ENCODE measurements at regions not wholly inside any gene's neighbourhood (a gene's known extent, or its start where the extent isn't known, plus 50 kb on each side); places are given as distances from the start of the nearest gene placed in this dataset.

DNA sequence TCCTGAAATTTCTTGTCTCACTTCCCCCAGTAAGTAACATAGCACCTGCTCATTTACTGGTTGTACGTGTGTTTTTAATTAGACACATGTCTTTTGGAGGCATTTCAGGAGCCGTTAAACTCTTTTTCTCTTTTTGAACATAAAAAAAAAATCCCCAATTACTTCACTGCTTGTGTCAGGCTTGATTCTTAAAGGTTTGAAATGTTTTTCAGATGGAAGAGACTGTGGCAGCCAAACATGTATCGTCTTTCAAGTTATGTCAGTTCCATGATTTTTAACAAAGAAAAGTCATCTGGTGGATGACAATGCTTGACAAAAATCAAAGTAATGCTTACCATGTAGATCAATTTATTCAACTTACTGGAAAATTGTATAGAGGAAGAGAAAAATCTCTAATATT, 585.8 kb downstream of the GATA3 start:
- TF ChIP-seq CTCF (IDR thresholded peaks at IDR 0.05) (no peak), POLR2AphosphoS5 (IDR thresholded peaks at IDR 0.05; ENCODE audit: insufficient read depth in 1 of 2, low read depth in 1 of 2) (no peak), POLR2A (IDR thresholded peaks at IDR 0.05) (no peak)
- H3K4me3 ChIP-seq = no peak overlapping the region
- intact Hi-C loops (cut with DNase I) = no loop called here
- H3K9me3 ChIP-seq = no peaks in the 10 kb centered on the region
- H3K27ac ChIP-seq = no peak overlapping the region
- DNase-seq (ENCODE audit: extremely low spot score in 2 of 2) = no peak
- no peaks in the 10 kb centered on the region for H3K36me3 ChIP-seq
- H3K27me3 ChIP-seq = no peaks in the 10 kb centered on the region
- no peaks in the 10 kb centered on the region for H3K4me1 ChIP-seq

DNA sequence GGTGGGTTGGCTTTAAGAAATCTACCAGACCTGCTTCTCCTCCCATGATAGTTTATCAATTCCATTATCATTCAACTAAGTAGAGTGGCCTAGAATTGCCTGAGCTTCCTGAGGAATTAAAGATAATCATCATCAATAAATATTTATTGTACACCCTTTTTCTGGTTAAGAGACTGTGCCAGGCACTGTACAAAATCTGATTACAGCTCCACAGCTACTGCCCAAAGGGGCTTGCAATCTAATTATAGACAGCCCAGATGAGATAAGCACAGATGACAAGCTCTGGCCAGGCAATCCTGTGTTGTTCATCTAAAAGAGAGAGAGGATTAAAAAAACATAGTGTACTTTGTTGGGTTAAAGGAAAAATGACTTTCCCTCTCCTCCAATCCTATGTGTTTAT, 586.4 kb downstream of the GATA3 start:
- no peaks in the 10 kb centered on the region for H3K4me1 ChIP-seq
- H3K9me3 ChIP-seq = no peaks in the 10 kb centered on the region
- H3K4me3 ChIP-seq = no peak overlapping the region
- no peaks in the 10 kb centered on the region for H3K36me3 ChIP-seq
- no peaks in the 10 kb centered on the region for H3K27me3 ChIP-seq
- H3K27ac ChIP-seq = no peak overlapping the region
- TF ChIP-seq POLR2AphosphoS5 (IDR thresholded peaks at IDR 0.05; ENCODE audit: insufficient read depth in 1 of 2, low read depth in 1 of 2) = no peak
- TF ChIP-seq CTCF (IDR thresholded peaks at IDR 0.05) = no peak
- TF ChIP-seq POLR2A (IDR thresholded peaks at IDR 0.05) = no peak
- intact Hi-C loops (cut with DNase I) = no loop called here
- no peak for DNase-seq (ENCODE audit: extremely low spot score in 2 of 2)

DNA sequence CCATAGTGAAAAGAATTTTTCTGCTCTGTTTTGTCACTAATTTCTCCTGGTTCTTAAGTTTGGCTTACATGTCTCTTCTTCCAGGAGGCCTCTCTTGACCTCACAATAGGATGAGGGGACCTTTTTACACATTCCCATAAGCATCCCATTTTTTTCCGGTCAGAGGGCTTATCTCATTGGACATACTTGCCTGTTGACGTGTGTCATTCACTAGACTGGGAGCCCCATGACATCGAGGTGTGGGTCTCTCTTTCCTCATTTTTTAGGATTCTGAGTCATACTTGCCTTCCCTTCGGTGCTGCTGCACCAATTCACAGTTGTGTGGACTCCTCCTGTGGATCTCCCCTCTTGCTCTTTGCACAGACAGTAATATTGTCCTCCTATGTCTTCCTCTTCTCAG, 601.8 kb downstream of the GATA3 start:
- no peaks in the 10 kb centered on the region for H3K36me3 ChIP-seq
- H3K9me3 ChIP-seq = no peaks in the 10 kb centered on the region
- no peaks in the 10 kb centered on the region for H3K27me3 ChIP-seq
- TF ChIP-seq POLR2AphosphoS5 (IDR thresholded peaks at IDR 0.05; ENCODE audit: insufficient read depth in 1 of 2, low read depth in 1 of 2) (no peak), POLR2A (IDR thresholded peaks at IDR 0.05) (no peak), CTCF (IDR thresholded peaks at IDR 0.05) (no peak)
- H3K27ac ChIP-seq = no peak overlapping the region
- no peak overlapping the region for H3K4me3 ChIP-seq
- no peaks in the 10 kb centered on the region for H3K4me1 ChIP-seq
- DNase-seq (ENCODE audit: extremely low spot score in 2 of 2) = no peak
- intact Hi-C loops (cut with DNase I) = no loop called here

DNA sequence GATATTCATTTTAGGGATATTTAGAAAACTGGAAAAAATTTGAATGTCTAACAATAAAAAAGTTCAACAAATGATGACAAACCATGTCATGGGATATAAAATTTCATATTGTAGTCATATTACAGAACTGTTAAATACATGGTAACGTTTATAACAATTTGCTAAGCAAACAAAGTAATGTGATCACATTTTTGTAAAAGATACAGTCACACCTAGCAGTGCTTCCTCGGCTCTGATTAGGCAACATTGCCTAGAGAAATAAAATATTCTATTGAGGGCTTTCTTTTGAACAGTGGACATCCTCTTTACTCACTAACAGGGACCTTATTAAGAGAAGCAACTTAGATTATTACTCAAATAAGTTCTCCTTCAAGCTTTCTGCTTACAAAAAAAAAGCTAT, 605.5 kb downstream of the GATA3 start:
- H3K4me3 ChIP-seq = no peak overlapping the region
- no peak for DNase-seq (ENCODE audit: extremely low spot score in 2 of 2)
- no peaks in the 10 kb centered on the region for H3K27me3 ChIP-seq
- no peaks in the 10 kb centered on the region for H3K4me1 ChIP-seq
- TF ChIP-seq POLR2A (IDR thresholded peaks at IDR 0.05) (no peak), POLR2AphosphoS5 (IDR thresholded peaks at IDR 0.05; ENCODE audit: insufficient read depth in 1 of 2, low read depth in 1 of 2) (no peak), CTCF (IDR thresholded peaks at IDR 0.05) (no peak)
- intact Hi-C loops (cut with DNase I) = no loop called here
- no peaks in the 10 kb centered on the region for H3K36me3 ChIP-seq
- H3K27ac ChIP-seq = no peak overlapping the region
- H3K9me3 ChIP-seq = no peaks in the 10 kb centered on the region

DNA sequence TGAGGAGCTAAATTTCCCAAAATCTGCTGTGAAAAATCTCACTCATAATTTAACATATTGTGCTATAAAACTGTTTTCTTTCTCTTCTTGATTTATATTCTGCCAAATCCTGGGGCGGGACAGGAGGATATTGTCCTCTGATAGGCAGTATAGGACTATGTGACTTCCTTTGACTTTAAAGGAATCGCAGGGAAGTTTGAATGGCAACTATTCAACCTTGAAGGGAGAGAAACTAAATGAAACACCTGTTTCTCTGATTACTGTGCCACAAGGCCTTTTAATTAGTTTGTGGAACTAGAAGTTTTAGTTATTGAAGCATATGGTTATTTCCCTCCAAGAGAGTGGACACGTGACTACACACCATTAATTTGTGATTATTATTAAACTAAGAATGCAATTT, 607.4 kb downstream of the GATA3 start:
- H3K36me3 ChIP-seq = no peaks in the 10 kb centered on the region
- no peaks in the 10 kb centered on the region for H3K4me1 ChIP-seq
- intact Hi-C loops (cut with DNase I) = no loop called here
- DNase-seq (ENCODE audit: extremely low spot score in 2 of 2) = no peak
- H3K4me3 ChIP-seq = no peak overlapping the region
- H3K27ac ChIP-seq = no peak overlapping the region
- H3K27me3 ChIP-seq = no peaks in the 10 kb centered on the region
- no peak for TF ChIP-seq CTCF (IDR thresholded peaks at IDR 0.05)
- TF ChIP-seq POLR2A (IDR thresholded peaks at IDR 0.05) = no peak
- TF ChIP-seq POLR2AphosphoS5 (IDR thresholded peaks at IDR 0.05; ENCODE audit: insufficient read depth in 1 of 2, low read depth in 1 of 2) = no peak
- no peaks in the 10 kb centered on the region for H3K9me3 ChIP-seq
